ENCODE measurements at regions not wholly inside any gene's neighbourhood (a gene's known extent, or its start where the extent isn't known, plus 50 kb on each side); places are given as distances from the start of the nearest gene placed in this dataset.

DNA sequence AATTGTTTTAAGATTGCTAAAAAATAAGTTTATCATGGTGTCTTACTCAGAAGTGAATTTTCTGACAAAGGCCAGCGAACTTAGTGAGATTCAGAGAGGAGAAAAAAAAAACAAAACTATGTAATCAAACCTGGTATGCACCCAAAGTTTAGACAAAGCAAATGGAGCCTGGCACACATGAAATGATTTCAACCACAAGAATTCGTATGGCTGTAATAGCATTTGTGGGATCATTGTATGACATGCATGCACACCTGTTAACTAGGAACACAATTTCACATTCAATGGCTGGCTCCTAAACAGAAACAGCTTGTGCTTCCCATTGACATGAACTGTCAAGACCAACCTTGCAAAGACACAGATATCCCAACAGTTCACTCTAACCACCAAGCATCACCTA, 94.6 kb downstream of the ZIC4 start:
- H3K4me3 ChIP-seq (ENCODE audit: low read depth, low read length), result no peak overlapping the region
- no peak for DNase-seq (ENCODE audit: low read depth)
- no peak for TF ChIP-seq CTCF (IDR thresholded peaks at IDR 0.05; ENCODE audit: insufficient read depth, low read depth, low read length, missing control alignments)

GRCh38 chr3:147305533-147306250, 100.7 kb downstream of the ZIC4 start:
- H3K4me3 ChIP-seq (ENCODE audit: low read depth, low read length), result no peak overlapping the region
- TF ChIP-seq CTCF (IDR thresholded peaks at IDR 0.05; ENCODE audit: insufficient read depth, low read depth, low read length, missing control alignments), result no peak
- no peak for DNase-seq (ENCODE audit: low read depth)

DNA sequence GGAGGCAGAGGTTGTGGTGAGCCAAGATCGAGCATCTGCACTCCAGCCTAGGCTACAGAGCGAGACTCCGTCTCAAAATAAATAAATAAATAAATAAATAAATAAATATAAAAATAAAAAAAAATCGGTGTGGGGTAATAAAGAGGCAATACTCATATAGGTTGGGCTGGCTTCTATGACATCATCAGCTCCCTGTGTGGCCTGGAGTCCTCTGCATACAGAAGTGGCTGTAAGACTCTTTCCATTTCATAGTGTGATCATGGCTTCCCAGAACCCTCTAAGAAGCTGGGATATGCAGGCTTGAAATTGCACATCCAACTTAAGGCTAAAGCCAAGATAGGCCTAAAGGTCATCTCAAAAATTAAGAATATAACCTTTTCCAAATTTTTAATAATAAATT, 101.6 kb downstream of the ZIC4 start:
- TF ChIP-seq CTCF (IDR thresholded peaks at IDR 0.05; ENCODE audit: insufficient read depth, low read depth, low read length, missing control alignments), result no peak
- no peak overlapping the region for H3K4me3 ChIP-seq (ENCODE audit: low read depth, low read length)
- DNase-seq (ENCODE audit: low read depth), result no peak

GRCh38 chr3:147301781-147302180, 104.6 kb downstream of the ZIC4 start:
- H3K4me3 ChIP-seq (ENCODE audit: low read depth, low read length), result no peak overlapping the region
- no peak for DNase-seq (ENCODE audit: low read depth)
- TF ChIP-seq CTCF (IDR thresholded peaks at IDR 0.05; ENCODE audit: insufficient read depth, low read depth, low read length, missing control alignments), result no peak

DNA sequence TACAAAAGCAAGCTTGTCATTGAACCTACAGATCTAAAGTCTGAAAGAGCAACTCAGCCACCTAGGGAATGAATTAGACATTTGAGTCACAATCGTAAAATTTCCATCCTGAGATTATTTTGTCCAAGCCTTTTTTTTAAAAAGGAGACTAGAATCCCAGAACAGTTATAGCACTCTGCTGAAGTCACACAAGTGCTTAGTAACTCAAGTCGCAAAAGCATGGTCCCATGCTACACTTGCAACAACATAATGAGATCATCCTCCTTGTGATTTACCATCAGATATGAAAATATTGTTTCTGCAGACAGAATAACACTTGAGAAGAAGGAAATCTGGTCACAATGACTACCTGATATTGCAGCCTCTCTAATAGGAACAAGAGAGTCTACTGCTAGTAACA, 106.7 kb downstream of the ZIC4 start:
- H3K4me3 ChIP-seq (ENCODE audit: low read depth, low read length), result no peak overlapping the region
- DNase-seq (ENCODE audit: low read depth), result no peak
- TF ChIP-seq CTCF (IDR thresholded peaks at IDR 0.05; ENCODE audit: insufficient read depth, low read depth, low read length, missing control alignments), result no peak

DNA sequence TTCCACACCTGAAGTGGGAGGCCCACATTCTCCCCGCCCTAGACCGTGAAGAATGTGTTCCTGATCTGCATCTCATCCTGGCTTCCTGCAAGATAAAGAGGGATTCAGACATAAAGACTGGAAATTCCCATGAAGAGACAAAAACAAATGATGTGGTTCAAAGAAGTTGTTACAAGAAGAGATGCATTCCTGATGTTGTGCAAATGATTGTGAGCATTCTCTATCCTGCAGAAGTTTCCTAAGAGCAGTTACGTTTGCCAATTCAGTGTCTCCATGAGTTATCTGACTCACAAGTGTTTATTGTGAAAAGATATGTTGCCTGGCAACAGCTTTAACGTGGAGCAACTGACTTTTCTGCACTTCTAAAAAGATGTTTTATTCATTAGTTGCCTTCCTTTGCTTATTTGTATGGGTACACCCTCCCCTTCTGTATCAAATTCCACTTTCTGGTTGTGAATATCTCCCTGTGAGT, 107.8 kb downstream of the ZIC4 start:
- TF ChIP-seq CTCF (IDR thresholded peaks at IDR 0.05; ENCODE audit: insufficient read depth, low read depth, low read length, missing control alignments), result no peak
- no peak overlapping the region for H3K4me3 ChIP-seq (ENCODE audit: low read depth, low read length)
- no peak for DNase-seq (ENCODE audit: low read depth)

All from GM12865 (cell line).